ENCODE measurements at regions not wholly inside any gene's neighbourhood (a gene's known extent, or its start where the extent isn't known, plus 50 kb on each side); places are given as distances from the start of the nearest gene placed in this dataset.

DNA sequence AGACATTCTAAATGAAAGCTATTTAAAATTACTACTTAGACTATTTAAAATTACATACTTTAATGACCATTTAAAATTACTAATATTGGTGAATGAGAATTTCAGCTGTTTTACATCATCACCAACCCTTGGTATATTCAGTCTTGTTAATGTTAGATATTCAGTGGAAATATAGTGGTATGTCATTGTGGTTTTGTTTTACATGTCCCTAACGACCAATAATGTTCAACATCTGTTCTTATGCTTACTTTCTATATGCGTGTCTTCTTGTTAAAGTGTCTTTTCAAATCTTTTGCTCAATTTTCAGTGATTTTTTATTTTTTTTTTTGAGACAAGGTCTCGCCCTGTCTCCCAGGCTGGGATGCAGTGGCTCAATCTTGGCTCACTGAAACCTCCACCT, 279.3 kb upstream of the TARS1 start:
- no peak overlapping the region for H3K27ac ChIP-seq (ENCODE audit: low read length)
- H3K27me3 ChIP-seq (ENCODE audit: insufficient read depth, low read depth, low read length) = no peaks in the 10 kb centered on the region
- H3K79me2 ChIP-seq (replicated peaks; ENCODE audit: insufficient read depth, low read length) = no peaks in the 10 kb centered on the region
- TF ChIP-seq EP300 (conservative IDR thresholded peaks at IDR 0.05; ENCODE audit: poor library complexity, severe bottlenecking) = no peak
- TF ChIP-seq EZH2 (IDR thresholded peaks at IDR 0.05; ENCODE audit: borderline replicate concordance, insufficient read depth, low read length, poor library complexity, severe bottlenecking) = no peak
- no peak for TF ChIP-seq TAF1 (IDR thresholded peaks at IDR 0.05; ENCODE audit: low read depth)
- no peak for TF ChIP-seq MXI1 (conservative IDR thresholded peaks at IDR 0.05; ENCODE audit: poor library complexity, severe bottlenecking)
- TF ChIP-seq, protein P1, sequence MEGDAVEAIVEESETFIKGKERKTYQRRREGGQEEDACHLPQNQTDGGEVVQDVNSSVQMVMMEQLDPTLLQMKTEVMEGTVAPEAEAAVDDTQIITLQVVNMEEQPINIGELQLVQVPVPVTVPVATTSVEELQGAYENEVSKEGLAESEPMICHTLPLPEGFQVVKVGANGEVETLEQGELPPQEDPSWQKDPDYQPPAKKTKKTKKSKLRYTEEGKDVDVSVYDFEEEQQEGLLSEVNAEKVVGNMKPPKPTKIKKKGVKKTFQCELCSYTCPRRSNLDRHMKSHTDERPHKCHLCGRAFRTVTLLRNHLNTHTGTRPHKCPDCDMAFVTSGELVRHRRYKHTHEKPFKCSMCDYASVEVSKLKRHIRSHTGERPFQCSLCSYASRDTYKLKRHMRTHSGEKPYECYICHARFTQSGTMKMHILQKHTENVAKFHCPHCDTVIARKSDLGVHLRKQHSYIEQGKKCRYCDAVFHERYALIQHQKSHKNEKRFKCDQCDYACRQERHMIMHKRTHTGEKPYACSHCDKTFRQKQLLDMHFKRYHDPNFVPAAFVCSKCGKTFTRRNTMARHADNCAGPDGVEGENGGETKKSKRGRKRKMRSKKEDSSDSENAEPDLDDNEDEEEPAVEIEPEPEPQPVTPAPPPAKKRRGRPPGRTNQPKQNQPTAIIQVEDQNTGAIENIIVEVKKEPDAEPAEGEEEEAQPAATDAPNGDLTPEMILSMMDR (IDR thresholded peaks at IDR 0.05; ENCODE audit: poor library complexity, severe bottlenecking) = no peak
- TF ChIP-seq SMC3 (conservative IDR thresholded peaks at IDR 0.05; ENCODE audit: poor library complexity) = no peak
- no peak for TF ChIP-seq POLR2AphosphoS5 (IDR thresholded peaks at IDR 0.05)
- TF ChIP-seq, protein P2, sequence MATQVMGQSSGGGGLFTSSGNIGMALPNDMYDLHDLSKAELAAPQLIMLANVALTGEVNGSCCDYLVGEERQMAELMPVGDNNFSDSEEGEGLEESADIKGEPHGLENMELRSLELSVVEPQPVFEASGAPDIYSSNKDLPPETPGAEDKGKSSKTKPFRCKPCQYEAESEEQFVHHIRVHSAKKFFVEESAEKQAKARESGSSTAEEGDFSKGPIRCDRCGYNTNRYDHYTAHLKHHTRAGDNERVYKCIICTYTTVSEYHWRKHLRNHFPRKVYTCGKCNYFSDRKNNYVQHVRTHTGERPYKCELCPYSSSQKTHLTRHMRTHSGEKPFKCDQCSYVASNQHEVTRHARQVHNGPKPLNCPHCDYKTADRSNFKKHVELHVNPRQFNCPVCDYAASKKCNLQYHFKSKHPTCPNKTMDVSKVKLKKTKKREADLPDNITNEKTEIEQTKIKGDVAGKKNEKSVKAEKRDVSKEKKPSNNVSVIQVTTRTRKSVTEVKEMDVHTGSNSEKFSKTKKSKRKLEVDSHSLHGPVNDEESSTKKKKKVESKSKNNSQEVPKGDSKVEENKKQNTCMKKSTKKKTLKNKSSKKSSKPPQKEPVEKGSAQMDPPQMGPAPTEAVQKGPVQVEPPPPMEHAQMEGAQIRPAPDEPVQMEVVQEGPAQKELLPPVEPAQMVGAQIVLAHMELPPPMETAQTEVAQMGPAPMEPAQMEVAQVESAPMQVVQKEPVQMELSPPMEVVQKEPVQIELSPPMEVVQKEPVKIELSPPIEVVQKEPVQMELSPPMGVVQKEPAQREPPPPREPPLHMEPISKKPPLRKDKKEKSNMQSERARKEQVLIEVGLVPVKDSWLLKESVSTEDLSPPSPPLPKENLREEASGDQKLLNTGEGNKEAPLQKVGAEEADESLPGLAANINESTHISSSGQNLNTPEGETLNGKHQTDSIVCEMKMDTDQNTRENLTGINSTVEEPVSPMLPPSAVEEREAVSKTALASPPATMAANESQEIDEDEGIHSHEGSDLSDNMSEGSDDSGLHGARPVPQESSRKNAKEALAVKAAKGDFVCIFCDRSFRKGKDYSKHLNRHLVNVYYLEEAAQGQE (IDR thresholded peaks at IDR 0.05; ENCODE audit: borderline replicate concordance) = no peak
- no peak for TF ChIP-seq RAD21 (conservative IDR thresholded peaks at IDR 0.05)
- no peaks in the 10 kb centered on the region for H3K9me3 ChIP-seq (ENCODE audit: low read length)
- H3K4me2 ChIP-seq (ENCODE audit: low read length) = no peak overlapping the region
- H3F3A ChIP-seq (ENCODE audit: insufficient read depth, low read length, poor library complexity, severe bottlenecking) = no peaks in the 10 kb centered on the region
- no peaks in the 10 kb centered on the region for H3K9me2 ChIP-seq (ENCODE audit: insufficient read depth, low read length)
- H2AFZ ChIP-seq (ENCODE audit: low read depth, low read length) = no peak overlapping the region
- H4K20me1 ChIP-seq (ENCODE audit: insufficient read depth) = no peaks in the 10 kb centered on the region
- no peak overlapping the region for H3K4me3 ChIP-seq (ENCODE audit: low read length)
- no peak overlapping the region for H3K9ac ChIP-seq (ENCODE audit: low read length)
- H3K36me3 ChIP-seq (ENCODE audit: insufficient read depth, low read length) = no peaks in the 10 kb centered on the region

DNA sequence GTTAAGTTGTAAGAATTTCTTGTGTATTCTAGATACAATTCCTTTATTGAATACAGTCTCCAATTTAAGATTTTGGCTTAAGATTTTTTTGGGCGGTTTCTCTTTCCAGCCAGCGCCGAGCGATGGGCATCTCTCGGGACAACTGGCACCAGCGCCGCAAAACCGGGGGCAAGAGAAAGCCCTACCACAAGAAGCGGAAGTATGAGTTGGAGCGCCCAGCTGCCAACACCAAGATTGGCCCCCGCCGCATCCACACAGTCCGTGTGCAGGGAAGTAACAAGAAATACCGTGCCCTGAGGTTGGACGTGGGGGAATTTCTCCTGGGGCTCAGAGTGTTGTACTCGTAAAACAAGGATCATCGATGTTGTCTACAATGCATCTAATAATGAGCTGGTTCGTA, 278.7 kb upstream of the TARS1 start:
- TF ChIP-seq, protein P2 (IDR thresholded peaks at IDR 0.05; ENCODE audit: borderline replicate concordance) = no peak
- TF ChIP-seq POLR2AphosphoS5 (IDR thresholded peaks at IDR 0.05) = no peak
- TF ChIP-seq TAF1 (IDR thresholded peaks at IDR 0.05; ENCODE audit: low read depth) = no peak
- TF ChIP-seq, protein P1 (IDR thresholded peaks at IDR 0.05; ENCODE audit: poor library complexity, severe bottlenecking) = no peak
- no peak for TF ChIP-seq SMC3 (conservative IDR thresholded peaks at IDR 0.05; ENCODE audit: poor library complexity)
- no peak for TF ChIP-seq EZH2 (IDR thresholded peaks at IDR 0.05; ENCODE audit: borderline replicate concordance, insufficient read depth, low read length, poor library complexity, severe bottlenecking)
- TF ChIP-seq RAD21 (conservative IDR thresholded peaks at IDR 0.05) = no peak
- TF ChIP-seq MXI1 (conservative IDR thresholded peaks at IDR 0.05; ENCODE audit: poor library complexity, severe bottlenecking) = no peak
- TF ChIP-seq EP300 (conservative IDR thresholded peaks at IDR 0.05; ENCODE audit: poor library complexity, severe bottlenecking) = no peak
- no peak overlapping the region for H3K9ac ChIP-seq (ENCODE audit: low read length)
- H3K27ac ChIP-seq (ENCODE audit: low read length) = no peak overlapping the region
- no peaks in the 10 kb centered on the region for H3K9me3 ChIP-seq (ENCODE audit: low read length)
- no peak overlapping the region for H3K4me2 ChIP-seq (ENCODE audit: low read length)
- no peaks in the 10 kb centered on the region for H3F3A ChIP-seq (ENCODE audit: insufficient read depth, low read length, poor library complexity, severe bottlenecking)
- H3K79me2 ChIP-seq (replicated peaks; ENCODE audit: insufficient read depth, low read length) = no peaks in the 10 kb centered on the region
- no peaks in the 10 kb centered on the region for H4K20me1 ChIP-seq (ENCODE audit: insufficient read depth)
- no peak overlapping the region for H3K4me3 ChIP-seq (ENCODE audit: low read length)
- H3K36me3 ChIP-seq (ENCODE audit: insufficient read depth, low read length) = no peaks in the 10 kb centered on the region
- no peaks in the 10 kb centered on the region for H3K9me2 ChIP-seq (ENCODE audit: insufficient read depth, low read length)
- no peak overlapping the region for H2AFZ ChIP-seq (ENCODE audit: low read depth, low read length)
- H3K27me3 ChIP-seq (ENCODE audit: insufficient read depth, low read depth, low read length) = no peaks in the 10 kb centered on the region

Data from neural cell (in vitro differentiated cells).